ENCODE measurements at regions not wholly inside any gene's neighbourhood (a gene's known extent, or its start where the extent isn't known, plus 50 kb on each side); places are given as distances from the start of the nearest gene placed in this dataset.

- no peak for TF ChIP-seq BACH2 (CRISPR knock-in tag; IDR thresholded peaks at IDR 0.05; ENCODE audit: borderline replicate concordance)
- TF ChIP-seq CREB5 (CRISPR knock-in tag; IDR thresholded peaks at IDR 0.05; ENCODE audit: low read depth): no peak
- TF ChIP-seq ZC3H10 (CRISPR knock-in tag; IDR thresholded peaks at IDR 0.05): no peak
- TF ChIP-seq ZNF8 (CRISPR knock-in tag; IDR thresholded peaks at IDR 0.05): no peak
- no peak for TF ChIP-seq ZFP3 (CRISPR knock-in tag; IDR thresholded peaks at IDR 0.05)
- no peak for TF ChIP-seq PATZ1 (CRISPR knock-in tag; IDR thresholded peaks at IDR 0.05; ENCODE audit: borderline replicate concordance)
- TF ChIP-seq POU6F1 (CRISPR knock-in tag; IDR thresholded peaks at IDR 0.05; ENCODE audit: borderline replicate concordance, low read depth): no peak
- TF ChIP-seq ISL1 (CRISPR knock-in tag; IDR thresholded peaks at IDR 0.05): no peak
These were observed 1071.3 kb upstream of the ZEB2 start for GRCh38 chr2:145591109-145591809.
